ENCODE measurements at regions not wholly inside any gene's neighbourhood (a gene's known extent, or its start where the extent isn't known, plus 50 kb on each side); places are given as distances from the start of the nearest gene placed in this dataset.

- TF ChIP-seq CTCF (IDR thresholded peaks at IDR 0.05) (no peak), POLR2A (IDR thresholded peaks at IDR 0.05) (no peak)
These were observed 704.5 kb upstream of the ADGRL4 start for GRCh38 chr1:79711001-79711431.

All from adrenal gland (tissue), 5 donors.